22Rv1 (cell line): ENCODE measurements at regions not wholly inside any gene's neighbourhood (a gene's known extent, or its start where the extent isn't known, plus 50 kb on each side); places are given as distances from the start of the nearest gene placed in this dataset.

Experiments
- CTCF ChIP-seq: fragments of 450-650 bp; IDR thresholded peaks from 2 replicates; pipeline ENCODE4 v1.5.1; 2017; ENCODE audit warnings: mild to moderate bottlenecking
- ZFX ChIP-seq: fragments of 450-650 bp; IDR thresholded peaks from 2 replicates; pipeline ENCODE4 v1.6.1; 2017; ENCODE audit warnings: antibody characterized with exemption, borderline replicate concordance

GRCh38 chr1:71154429-71154828, 73.6 kb upstream of the ZRANB2 start:
- TF ChIP-seq CTCF (no peak), ZFX (no peak)
